HG02588 (cell line): ENCODE measurements at regions not wholly inside any gene's neighbourhood (a gene's known extent, or its start where the extent isn't known, plus 50 kb on each side); places are given as distances from the start of the nearest gene placed in this dataset.
A peak's percentile ranks its signal among the peaks of the same experiment; 100 is the strongest.

Experiments
- ATAC-seq: cut with Tn5 transposase; IDR thresholded peaks from one replicate; pipeline ENCODE4 v1.9.1; 2021; ENCODE audit warnings: mild to moderate bottlenecking, moderate library complexity; ENCODE audit not compliant: unreplicated experiment

DNA sequence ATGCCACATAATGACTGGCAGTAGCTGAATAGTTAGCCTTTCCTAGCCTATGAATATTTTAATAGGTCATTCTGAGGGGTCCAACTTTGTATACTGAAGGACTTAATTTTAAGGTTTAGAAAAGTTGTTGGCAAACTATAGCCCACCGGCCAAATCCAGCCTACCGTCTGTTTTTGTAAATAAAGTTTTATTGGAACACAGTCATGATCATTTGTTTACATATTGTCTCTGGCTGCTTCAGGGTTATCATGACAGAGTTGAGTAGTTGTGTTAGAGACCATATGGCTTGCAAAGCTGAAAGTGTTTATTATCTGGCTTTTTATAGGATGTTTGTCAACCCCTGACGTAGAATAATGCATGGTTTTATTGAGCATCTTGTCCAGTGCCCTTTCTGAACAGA, 73.4 kb downstream of the NTMT2 start:
- no peak for ATAC-seq

- ATAC-seq, result no peak
Observed at GRCh38 chr1:170221031-170221430, 75.3 kb downstream of the NTMT2 start.

DNA sequence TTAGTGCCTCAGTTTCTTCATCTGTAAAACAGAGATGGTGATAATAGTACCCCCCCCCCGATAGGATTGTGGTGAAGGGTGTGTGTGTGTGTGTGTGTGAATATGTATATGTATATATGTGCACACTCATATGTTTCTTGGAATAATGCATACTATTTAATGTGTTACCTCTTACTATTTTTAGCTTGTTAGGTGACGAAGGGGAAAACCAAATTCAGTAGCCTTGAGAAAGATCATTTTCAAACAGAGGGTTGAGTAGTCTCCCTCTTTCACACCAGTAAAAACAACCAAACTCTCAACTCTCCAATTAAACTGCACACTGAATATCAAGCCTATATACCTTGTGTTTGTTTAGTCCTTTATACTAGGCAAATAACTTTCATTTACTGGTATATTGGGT, 75.7 kb downstream of the NTMT2 start:
- ATAC-seq, result no peak

DNA sequence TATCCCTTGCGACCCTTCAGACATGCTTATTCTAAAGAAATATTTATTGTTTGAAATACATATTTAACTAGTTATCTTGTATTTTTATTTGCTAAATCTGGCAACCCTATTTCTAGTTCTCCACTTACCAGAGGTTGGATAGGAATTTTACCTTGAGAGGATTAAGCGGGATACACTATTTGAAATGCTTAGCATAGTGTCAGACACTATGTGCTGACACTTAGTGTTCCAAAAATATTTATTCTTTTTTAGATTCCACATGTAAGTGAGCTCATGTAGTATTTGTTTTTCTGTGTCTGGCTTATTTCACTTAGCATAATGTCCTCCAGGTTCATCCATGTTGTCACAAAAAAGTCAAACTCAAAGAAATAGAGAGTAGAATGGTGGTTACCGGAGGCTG, 78.7 kb downstream of the NTMT2 start:
- no peak for ATAC-seq

DNA sequence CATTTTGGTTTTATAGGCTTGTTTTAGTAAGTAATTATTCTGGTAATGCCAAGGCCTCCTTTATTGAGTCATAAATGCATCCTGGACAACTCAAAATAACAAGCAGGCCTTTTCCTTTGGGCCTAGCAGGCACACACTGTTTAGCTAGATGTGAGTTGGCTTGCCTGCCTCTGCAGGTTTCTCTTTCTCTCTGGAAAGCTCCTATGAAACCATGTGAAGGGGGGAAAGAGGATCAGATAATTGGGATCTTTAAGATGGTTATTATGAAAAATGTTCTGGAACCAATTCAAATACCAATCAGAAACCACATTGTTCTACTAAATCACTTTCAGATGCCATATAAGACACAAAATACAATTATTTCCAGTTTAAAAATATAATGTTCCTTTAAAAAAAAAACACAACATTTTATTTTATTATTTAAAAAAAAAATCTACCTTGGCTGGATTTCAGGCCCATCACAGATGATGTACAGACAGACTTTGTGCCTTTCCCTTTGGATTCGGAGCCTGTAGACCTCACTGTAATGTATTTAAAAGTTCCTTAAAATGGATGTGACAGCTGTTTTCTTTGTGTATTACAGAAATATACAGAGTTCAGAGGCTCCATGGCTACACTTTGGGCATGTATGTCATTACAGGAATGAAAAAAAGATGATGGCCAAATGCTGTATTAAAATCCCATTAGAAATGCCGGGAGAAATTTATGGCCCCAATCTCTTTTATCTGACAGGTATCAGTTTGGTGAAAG, 80.2 kb downstream of the NTMT2 start:
- ATAC-seq, result no peak

DNA sequence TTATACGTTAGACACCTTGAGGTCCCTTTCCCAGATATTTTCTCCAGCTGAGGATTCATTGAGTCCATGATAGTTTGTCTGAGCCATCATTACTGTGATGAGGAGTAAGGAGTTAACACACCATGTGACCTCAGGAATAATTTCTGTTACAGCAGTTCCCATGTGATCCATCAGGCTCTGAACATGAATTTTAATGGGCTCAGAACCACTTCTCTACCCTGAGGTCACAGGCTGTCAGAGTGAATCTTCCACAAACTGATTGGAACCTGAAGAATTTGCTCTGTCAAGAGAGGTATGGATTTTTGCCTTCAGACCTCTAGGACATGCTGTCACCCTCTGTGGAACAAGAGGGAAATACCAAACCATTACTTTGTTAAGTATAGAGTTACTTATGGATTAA, 81.0 kb downstream of the NTMT2 start:
- no peak for ATAC-seq

- ATAC-seq, result no peak
Observed at GRCh38 chr1:170230323-170230722, 84.6 kb downstream of the NTMT2 start.

DNA sequence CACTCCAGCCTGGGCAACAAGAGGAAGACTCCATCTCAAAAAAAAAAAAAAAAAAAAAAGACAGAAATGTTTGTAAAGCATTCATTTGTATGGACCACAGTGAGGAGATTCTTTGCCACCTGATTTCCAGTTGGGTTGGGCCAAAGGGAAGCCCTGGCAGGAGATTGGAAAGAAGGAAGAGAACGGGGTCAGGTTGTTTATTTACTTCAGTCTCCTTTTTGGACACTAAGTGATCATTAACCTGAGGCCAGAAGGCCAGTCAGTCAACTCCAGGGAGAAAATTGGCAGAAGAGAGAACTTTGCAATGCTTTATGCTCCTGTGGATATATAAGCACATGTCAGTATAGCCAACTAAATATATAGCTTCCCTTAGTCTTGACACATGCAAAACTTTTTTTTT, 85.9 kb downstream of the NTMT2 start:
- ATAC-seq, result no peak

DNA sequence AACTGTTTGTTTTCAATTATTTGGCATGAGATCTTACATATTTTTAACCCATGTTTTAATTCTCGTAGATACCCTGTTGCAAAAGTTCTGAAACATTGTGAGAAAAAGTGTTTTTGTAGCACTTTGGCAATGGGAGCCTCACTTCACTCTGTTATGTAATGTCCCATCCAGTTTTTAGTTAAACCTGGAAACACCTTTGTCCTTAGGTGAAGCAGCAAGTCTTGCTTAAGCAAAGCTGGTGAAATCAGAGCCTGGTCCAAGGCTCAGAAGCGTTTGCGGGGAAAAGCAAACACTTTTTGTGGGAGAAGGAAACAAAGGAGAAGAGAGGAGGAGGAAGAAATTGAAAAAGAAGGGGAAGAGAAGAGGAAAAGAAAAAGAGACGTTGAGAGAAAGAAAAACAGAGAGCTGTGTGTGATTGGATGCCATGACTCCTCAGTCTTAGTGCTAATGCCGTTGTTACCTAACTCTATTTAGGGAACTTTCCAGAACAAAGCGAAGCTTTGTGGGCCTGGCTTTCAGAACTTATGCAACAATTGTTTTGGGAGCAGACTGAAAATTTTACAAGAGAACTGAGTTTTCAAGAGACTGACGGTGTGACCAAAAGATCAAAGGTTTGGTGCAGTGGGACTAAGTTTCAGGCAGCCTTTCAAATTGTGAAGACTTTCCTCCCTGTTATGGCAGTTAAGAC, 93.1 kb downstream of the NTMT2 start:
- no peak for ATAC-seq

DNA sequence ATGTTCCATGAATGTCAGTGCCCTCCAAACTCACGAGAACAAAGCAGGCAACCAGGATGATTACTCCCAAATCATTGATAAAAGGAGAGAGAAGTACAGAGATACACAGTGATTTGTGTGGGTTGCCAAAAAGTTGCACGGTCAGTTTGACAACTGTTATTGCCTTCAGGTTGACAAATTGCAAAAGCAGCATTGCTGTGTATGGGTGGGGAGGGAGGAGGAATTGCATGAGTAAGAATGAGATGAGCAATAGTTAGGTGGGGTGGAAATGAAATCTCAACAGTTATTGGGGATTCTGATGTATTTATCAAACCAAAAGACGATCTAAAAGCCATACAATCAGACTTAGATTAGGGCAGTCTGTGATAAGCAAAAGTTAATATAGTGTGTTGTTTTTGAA, 93.7 kb downstream of the NTMT2 start:
- ATAC-seq, result no peak

DNA sequence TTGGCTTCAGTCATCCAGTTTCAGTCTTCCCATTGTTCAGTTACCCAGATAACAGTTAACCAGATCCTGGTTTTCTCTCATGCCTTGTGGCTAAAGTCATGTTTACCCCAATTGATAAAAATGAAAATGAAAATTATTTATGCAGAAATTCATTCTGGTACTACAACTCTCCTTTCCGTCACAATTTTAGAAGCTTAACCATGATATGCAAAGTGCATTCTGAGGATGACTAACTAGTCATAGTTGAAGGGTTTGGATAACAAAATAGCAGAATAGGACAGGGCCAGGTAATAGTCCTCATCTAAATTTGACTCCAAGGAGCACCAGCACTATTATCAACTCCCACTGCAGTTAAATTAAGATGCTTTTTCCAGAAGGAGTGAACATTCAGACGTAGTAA, 94.7 kb downstream of the NTMT2 start:
- peak; percentile 96 for ATAC-seq

DNA sequence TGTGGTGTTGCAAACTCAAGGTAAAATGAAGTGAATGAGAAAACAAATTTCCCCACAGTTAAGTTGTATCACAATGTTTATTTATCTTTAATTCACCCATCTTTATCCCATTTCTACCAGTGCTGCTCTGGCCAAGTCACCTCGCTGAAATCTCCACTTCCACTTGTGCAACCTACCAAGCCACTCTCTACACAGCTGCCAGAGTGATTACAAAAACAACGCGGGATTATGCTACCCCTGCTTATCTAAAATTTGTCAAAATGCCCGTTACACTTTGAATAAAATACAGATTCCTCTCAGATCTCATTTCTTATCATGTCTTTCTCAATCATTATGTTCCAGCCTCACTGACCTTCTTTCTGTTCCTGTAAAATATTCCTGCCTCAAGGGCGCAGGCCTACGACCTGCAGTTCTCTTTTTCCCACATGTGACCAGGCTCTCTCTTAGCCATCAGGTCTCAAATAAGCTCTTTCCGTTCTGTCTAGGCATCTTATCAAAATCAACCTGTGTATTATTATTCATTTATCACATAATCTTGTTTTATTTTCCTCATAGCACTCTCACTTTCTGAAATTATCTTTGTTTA, 95.6 kb downstream of the NTMT2 start:
- ATAC-seq, result no peak

DNA sequence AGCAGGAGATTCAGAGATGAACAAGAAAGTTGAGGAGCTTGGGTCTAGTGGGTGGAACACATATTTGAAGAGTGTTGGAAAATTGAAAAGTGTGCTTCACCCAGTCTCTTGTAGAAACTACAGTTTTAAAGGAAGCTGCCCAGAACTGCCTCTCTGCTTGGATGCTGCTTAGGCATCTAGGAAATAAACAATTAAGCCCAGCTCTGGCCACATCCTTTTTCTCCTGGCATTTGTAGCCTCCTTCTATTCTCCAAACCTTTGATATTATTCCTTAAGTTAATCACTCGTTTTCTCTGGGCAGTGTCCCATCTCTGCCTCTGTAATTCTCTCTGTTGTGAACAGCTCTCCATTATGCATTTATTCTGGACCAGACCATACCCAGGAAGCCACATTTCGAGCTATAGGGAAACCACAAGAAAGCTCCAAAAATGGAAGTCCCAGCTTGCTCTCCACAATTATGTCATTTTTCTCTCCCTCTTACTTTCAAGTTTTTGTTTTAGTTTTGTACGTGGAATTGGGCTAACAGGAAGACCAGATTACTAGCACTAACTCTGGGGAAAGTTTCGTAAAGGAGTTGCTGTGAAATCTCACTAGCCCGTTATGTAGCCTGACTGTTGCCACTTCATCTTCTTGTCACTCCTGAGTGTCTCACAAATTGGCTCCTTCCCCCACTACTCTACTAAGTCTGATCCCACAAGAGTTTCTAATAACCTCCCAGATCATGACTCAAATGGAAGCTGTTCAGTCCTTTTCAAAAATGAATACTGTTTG, 102.2 kb downstream of the NTMT2 start:
- peak; percentile 51 for ATAC-seq

GRCh38 chr1:170250531-170251276, 104.9 kb downstream of the NTMT2 start:
- no peak for ATAC-seq

DNA sequence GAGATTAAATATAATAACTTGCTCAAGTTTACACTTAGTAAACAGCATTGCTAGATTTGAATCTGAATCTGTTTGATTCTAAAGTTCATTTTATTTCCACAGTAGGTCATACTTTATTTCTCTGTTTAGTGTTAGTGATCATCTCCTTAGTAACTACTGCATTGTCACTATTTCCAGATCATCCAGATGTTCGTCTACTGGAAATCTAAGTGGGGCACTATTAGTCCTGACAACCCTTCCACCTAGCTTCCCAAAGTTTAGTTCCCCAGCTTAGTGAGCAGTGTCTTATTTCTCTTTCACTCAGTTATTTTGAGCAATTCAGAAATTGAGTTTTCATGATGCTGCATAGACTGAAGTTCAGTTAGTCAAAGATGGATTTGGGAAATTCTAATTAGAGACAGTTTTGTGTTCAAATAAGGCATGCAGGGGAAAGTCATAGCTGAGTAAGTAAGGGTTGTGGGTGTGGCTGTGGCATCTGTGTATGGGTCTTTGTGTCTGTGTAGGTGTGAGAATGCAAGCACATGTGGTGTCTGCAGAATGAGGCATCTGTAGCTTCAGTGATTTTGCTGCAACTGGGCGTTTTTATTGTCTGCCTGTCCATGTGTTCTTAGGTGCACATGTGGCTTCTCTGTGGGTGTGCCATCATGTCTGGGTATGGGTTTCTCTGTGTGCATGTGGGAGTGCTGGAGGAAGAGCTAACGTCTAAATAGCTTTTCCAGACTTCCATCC, 107.3 kb downstream of the NTMT2 start:
- ATAC-seq, result no peak

DNA sequence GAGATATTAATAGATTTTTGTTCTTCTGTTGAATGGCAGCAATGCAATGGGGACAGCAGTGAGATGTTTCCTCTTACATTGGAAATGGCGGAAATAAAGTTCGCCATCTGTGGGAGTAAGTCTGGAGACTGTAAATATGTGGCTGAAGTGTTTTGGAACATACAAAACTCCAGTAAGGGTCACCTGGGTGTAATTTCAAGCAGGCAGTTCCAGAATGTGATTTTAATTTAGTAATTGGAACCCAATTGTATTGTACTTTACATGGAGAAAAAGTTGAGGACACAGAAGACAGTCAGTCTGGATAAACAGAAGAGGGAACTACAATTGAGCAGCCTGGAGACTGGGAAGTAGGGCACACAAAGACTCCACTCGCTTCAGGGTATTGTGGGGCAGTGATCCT, 108.6 kb downstream of the NTMT2 start:
- no peak for ATAC-seq

GRCh38 chr1:170261669-170262068, 115.9 kb downstream of the NTMT2 start:
- ATAC-seq, result no peak

DNA sequence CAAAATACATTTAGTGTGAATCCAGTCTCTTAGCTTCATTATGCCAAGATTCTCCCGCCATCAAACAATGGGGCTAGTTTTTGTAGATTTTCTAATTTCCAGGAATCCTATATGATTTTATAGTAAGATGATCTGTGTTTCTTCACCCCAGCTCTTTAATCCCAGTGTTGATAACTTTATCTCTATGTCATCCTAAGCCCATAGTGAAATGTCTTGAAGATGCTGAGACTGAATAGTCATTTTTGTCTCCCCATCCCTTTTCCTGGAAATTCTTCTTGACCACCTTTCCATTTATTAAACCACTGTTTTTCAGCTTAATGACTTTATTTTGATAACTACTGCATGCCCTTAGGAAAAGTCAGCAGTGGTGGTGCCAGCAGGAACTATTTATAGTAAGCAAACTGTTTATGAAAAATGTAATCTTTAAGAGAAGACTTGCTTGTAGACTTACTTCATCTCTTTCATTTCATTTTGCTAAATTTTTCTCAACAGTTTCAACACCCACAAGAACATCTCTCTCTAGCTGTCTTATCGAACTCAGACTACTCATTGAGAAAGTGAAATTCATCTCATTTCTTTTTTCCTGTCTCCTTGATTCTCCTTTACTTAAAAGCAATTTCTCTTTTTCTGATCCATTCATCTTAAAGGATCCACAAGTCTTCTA, 116.6 kb downstream of the NTMT2 start:
- no peak for ATAC-seq

DNA sequence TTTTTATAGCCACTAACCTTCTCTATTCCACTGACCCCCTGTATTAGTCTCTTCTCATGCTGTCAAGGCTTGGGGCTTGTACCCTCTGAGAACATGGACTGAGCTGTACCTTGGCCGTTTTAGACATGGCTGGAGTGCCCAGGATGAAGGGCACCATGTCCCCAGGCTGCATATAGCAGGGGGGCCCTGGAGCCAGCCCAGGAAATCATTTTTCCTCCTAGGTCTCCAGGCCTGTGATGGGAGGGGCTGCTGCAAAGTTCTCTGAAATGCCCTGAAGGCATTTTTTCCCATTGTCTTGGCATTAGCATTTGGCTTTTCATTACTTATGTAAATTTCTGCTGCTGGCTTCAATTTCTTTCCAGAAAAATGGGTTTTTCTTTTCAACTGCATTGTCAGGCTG, 119.5 kb downstream of the NTMT2 start:
- ATAC-seq, result no peak

GRCh38 chr1:170267317-170267716, 121.6 kb downstream of the NTMT2 start:
- ATAC-seq, result no peak
